ENCODE measurements at regions not wholly inside any gene's neighbourhood (a gene's known extent, or its start where the extent isn't known, plus 50 kb on each side); places are given as distances from the start of the nearest gene placed in this dataset.

GRCh38 chr22:44625981-44626687, 75.9 kb upstream of the PRR5 start:
- no peak for FAIRE-seq
- peak; percentile 65 to 77 for ATAC-seq
- TF ChIP-seq MYC (IDR thresholded peaks at IDR 0.05; ENCODE audit: borderline replicate concordance, low read length), result no peak
- TF ChIP-seq CTCF (IDR thresholded peaks at IDR 0.05), result peak; percentile 82
- peak; percentile 75 for TF ChIP-seq SMC3 (IDR thresholded peaks at IDR 0.05)
- TF ChIP-seq RAD21 (conservative IDR thresholded peaks at IDR 0.05 in 1 of 2, IDR thresholded peaks at IDR 0.05 in 1 of 2), result peak; percentile 94 to 96
- ChIA-PET CTCF (interaction anchor here (0.5 to 6.5 kb wide), 66 partner anchors 8 to 1078 kb away, joined by 3 to 166 read pairs (median 3); no protein-coding TSS in a partner anchor), POLR2A (no interaction called here)
- DNase-seq (ENCODE audit: low read depth in 1 of 2, low spot score in 1 of 2), result peak; percentile 46 to 55
- peak overlapping the region in 1 of 2 experiments; percentile 64; a peak in 3 of 6 replicates for H3K27ac ChIP-seq
- WGBS (ENCODE audit: missing lambda C conversion rate), result 2% methylated on average over 3 of the region's 16 CpGs
- H3K4me2 ChIP-seq, result peak overlapping the region; percentile 49; the same call in 1 of the 3 replicates
- peaks cover 5% of the 10 kb centered on the region; the same call in 1 of the 3 replicates for H3K4me1 ChIP-seq
- no peaks in the 10 kb centered on the region for H3K9me3 ChIP-seq
- H3K4me3 ChIP-seq, result no peak overlapping the region

GRCh38 chr22:44625421-44625760, 76.6 kb upstream of the PRR5 start:
- ChIA-PET POLR2A (no interaction called here), CTCF (interaction anchor here (0.8 to 6.5 kb wide), 30 partner anchors 9 to 742 kb away, joined by 3 to 166 read pairs (median 4); no protein-coding TSS in a partner anchor)
- peaks cover 5% of the 10 kb centered on the region; the same call in 1 of the 3 replicates for H3K4me1 ChIP-seq
- TF ChIP-seq ZNF302 (CRISPR knock-in tag; IDR thresholded peaks at IDR 0.05) (no peak), RARB (CRISPR knock-in tag; IDR thresholded peaks at IDR 0.05) (no peak), KDM1A (IDR thresholded peaks at IDR 0.05; ENCODE audit: low read depth) (no peak), REST (IDR thresholded peaks at IDR 0.05) (no peak), POLR2A (IDR thresholded peaks at IDR 0.05; ENCODE audit: low read length) (no peak), POLR2AphosphoS2 (conservative IDR thresholded peaks at IDR 0.05; ENCODE audit: low read length) (no peak), HOXB13 (CRISPR knock-in tag; IDR thresholded peaks at IDR 0.05; ENCODE audit: low read depth) (no peak), FOXS1 (CRISPR knock-in tag; IDR thresholded peaks at IDR 0.05) (no peak), ATOH8 (CRISPR knock-in tag; IDR thresholded peaks at IDR 0.05; ENCODE audit: low read depth) (no peak), SMC3 (IDR thresholded peaks at IDR 0.05) (no peak), RNF2 (IDR thresholded peaks at IDR 0.05; ENCODE audit: borderline replicate concordance, low read depth) (no peak), ESRRA (IDR thresholded peaks at IDR 0.05; ENCODE audit: borderline replicate concordance, low read length) (no peak)
- H3K4me3 ChIP-seq, result no peak overlapping the region
- peak overlapping the region in 1 of 2 experiments; percentile 28; a peak in 1 of 6 replicates for H3K27ac ChIP-seq
- H3K4me2 ChIP-seq, result no peak overlapping the region
- DNase-seq (ENCODE audit: low read depth in 1 of 2, low spot score in 1 of 2) (no peak), FAIRE-seq (no peak), ATAC-seq (no peak)
- no peaks in the 10 kb centered on the region for H3K9me3 ChIP-seq
- WGBS (ENCODE audit: missing lambda C conversion rate), result 39% methylated on average over 5 of the region's 7 CpGs
